ENCODE measurements at regions not wholly inside any gene's neighbourhood (a gene's known extent, or its start where the extent isn't known, plus 50 kb on each side); places are given as distances from the start of the nearest gene placed in this dataset.

GRCh38 chr6:7033202-7033601 is 74.6 kb upstream of the RREB1 start (continued):
- TF ChIP-seq ZBTB40 (IDR thresholded peaks at IDR 0.05): no peak
- no peak for TF ChIP-seq ZBTB40 (CRISPR knock-in tag; IDR thresholded peaks at IDR 0.05)
- no peak for TF ChIP-seq IRF1 (CRISPR knock-in tag; IDR thresholded peaks at IDR 0.05; ENCODE audit: borderline replicate concordance)
- no peak for TF ChIP-seq STAT6 (CRISPR knock-in tag; IDR thresholded peaks at IDR 0.05)
- no peak for TF ChIP-seq REST (IDR thresholded peaks at IDR 0.05; ENCODE audit: borderline replicate concordance)
- no peak for TF ChIP-seq REST (CRISPR knock-in tag; IDR thresholded peaks at IDR 0.05; ENCODE audit: low read depth)
- TF ChIP-seq CEBPB (tag; IDR thresholded peaks at IDR 0.05): no peak

Data from K562 (cell line).